NCI-H69 (cell line): ENCODE measurements at regions not wholly inside any gene's neighbourhood (a gene's known extent, or its start where the extent isn't known, plus 50 kb on each side); places are given as distances from the start of the nearest gene placed in this dataset.

Experiments used
- DNase-seq: peaks from one replicate; lab custom pipeline; 2025; lab: John Stamatoyannopoulos, UW

DNA sequence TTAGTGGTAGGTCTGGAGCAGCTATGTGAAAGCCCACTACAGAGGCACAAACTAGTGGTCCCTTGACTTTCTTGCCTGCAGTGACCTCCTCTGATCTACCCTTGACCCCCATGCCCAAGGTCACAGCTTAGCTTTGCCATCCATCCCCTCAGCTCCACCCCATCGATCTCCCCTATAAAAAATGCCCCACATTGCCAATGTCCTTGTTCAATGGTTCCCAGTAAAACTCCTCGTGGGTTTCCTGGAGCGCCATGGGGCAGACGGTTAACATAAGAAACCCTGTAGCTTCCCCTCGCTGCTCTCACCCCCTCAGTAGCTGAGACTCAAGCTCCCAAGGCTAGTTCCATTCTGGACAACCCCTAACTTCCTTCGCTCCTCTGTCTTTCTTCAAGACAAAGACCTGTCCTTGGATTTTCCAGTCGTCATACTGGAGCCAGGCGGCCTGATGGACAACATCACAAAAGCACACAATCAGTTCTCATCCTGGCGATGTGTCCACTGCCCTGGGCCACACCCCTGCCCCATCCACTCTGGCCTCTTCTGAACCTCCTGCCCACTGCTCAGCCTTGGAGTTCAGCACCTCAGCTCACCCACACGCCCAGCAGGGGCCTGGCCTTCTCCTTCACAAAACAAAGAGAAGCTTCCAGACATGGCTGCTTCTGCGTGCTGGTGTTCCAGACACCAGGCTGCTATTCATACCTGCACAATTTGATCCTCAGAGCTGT is 1429.3 kb downstream of the BRD1 start:
- DNase-seq, result no peak

DNA sequence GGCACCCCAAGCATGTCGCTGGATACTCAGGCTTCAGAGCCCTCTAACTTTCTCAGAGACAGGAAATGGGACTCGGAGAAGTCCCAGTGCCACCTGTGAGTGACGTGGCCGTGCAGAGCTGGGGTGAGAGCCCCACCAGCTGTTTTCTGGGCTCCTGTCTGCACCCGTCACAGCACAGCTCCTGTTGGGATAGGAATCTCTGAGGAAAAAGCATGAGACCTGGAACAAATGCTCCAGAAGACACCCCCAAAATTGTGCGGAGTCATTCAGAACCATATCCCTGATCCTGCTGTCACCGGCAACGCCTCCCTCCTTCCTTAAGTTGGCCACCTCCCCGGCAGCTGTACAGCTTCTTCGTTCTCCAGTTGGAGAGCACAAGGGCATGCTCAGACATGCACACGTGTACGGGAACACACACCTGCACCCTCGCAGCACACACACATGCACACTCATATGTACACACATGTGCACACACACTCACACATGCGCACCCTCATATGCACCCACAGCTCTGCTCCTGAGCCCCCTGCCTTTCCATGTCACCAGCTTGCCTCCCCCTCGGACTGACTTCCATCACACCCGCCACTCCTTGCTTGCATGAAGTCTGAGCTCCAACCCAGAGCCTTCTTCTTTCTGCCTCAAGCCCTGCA is 1430.0 kb downstream of the BRD1 start:
- no peak for DNase-seq

DNA sequence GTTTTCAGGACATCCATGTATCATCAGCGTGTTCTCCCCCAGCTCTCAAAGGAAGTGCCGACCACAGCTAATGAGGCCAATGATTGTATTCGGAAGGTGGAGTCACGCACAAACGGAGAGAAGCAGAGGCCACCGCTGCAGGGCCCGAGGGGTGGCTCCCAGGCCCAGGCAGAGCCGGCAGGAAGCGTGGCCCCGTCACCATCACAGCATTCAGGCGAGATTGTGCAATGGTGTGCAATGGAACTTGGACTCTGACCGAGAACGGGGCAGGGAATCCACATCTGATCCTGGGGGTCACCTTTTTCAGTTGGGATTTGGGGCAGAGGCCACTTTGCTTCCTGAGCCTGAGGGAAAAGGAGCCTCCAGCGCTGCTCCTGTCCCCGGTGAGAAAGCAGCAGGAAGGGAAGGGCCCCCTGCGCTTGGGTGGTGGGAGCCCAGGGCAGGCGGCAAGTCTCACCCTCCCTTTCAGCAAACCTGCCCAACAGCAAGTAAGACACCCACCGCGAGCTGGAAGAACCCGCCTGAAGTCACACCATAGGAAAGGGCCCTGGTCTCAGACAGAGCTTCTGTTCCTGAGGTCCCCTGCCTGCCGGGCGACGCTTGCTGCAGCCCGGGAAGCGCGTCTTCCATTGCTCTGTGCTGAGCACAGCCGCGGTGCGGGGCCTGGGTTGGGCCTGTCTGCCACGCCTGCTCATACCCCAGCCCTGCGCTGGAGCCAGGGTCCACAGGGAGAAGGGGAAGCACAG is 1430.7 kb downstream of the BRD1 start:
- no peak for DNase-seq

DNA sequence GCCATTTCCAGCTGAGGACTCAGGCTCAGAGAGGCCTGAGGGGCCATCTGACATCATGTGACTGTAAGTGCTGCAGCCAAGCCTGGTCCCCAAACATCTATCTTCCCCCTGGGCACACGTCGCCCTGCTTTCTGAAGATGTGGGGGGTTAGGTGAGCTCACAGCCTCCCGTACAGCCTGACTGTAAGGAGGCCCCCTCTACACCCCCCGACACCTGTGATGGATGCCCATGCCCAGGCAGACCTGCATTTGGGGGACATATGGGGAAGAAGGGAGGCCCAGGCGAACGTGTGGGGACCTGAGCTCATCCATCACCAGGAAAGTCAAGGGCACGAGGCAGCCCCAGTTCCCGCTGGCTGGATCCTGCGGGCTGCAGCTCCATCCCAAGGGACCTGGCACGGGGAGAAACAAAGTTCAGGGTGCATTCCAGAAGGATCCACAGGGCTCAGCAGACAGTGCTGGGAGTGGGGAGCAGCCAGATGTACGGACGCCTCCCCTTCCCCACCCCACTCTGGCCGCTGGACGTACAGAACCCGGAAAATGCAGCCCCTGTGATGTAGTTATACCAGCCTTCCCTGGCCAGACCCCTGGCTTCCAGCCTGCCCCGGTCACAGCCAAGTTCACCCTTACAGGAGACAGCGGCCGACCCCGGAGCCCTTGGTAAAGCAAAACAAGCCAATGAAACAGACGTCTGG is 1431.4 kb downstream of the BRD1 start:
- no peak for DNase-seq

DNA sequence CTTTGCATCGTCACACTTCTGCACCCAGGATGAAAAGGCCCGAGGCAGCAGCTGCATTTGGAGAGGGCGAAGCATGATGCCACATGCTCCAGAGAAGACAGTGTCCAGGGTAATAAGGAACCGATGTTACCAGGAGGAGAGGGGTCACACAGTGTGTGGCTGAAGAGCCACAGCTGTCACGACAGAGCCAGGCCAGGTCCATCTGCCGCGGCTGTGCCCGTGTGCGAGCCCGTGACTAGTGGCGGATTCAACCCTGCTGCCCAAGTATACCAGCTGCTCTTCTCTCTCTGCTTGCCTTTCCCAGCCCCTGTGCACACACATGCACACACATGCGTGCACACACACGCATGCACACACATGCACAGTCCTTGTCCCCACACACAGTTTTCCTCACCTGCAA is 1432.5 kb downstream of the BRD1 start:
- DNase-seq, result no peak

DNA sequence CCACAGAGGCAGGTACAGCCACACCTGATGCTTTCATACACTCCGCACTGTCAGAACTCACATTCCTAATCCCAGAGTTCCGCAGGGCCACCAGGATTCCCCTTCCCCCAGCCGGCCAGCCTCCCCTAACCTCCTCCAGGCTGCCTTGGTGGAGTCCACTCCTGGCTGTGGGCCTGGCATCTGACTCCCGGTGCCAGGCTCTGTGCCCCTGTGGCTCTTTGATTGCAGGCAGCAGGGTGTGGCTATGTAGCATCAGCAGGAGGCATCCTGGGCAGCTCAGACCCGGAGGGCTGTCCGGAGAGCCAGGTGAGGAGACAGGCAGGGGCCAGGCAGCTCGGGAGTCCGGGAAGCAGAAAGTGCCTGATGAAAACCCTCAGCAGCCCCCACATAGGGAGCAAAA is 1432.9 kb downstream of the BRD1 start:
- no peak for DNase-seq

DNA sequence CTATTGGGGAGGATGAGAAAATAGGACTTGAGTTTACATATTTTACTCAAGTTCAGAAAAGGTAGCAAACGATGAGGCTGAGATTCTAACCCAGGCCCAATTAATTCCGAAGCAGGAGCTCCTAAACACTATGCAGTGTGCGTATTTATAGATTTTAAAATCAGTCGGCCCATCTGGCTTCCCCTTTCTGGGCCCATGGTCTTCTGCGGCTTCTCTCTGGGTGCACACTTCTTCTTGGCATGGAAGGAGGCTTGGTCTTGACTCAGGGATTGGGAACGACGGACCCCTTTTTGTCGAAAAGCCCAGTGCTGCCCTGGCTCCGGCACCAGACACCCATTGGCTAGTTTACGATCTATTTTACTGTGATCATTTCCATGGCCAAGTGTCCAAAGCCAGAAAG is 1433.8 kb downstream of the BRD1 start:
- DNase-seq, result no peak

DNA sequence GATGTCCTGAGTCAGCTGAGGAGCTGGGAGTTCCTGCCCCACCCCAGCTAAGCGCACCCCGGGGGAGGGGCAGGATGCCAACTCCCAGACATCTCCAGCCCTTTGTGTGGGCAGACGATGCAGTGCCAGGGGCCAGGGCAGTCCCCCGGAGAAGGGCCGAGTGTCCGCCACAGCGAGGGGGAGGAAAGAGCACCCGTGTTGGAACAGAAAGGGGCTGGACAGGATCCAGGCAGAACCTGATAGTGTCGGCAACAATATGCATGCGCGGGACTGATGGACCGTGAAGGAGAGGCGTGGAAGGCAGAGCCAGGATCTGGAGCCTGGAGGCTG is 1434.7 kb downstream of the BRD1 start:
- DNase-seq, result no peak

DNA sequence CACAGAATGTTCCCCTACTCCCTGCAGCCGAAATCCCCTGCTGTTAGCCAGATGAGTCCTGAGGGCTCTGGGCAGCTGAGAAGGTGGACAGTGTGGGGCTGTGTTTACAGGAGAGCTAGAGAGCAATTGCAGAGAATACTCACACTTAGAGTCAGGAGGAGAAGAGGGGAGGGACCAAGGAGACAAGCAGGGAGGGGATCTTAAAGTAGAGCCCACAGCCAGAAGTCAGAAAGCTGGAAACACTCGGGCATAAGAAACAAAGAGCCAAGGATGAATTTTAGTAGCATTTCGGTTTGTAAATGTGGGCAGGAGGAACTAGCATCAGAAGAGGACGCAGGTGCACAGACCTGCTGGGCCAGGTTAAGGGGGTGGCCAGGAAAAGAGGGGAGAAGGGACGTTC is 1435.9 kb downstream of the BRD1 start:
- no peak for DNase-seq

DNA sequence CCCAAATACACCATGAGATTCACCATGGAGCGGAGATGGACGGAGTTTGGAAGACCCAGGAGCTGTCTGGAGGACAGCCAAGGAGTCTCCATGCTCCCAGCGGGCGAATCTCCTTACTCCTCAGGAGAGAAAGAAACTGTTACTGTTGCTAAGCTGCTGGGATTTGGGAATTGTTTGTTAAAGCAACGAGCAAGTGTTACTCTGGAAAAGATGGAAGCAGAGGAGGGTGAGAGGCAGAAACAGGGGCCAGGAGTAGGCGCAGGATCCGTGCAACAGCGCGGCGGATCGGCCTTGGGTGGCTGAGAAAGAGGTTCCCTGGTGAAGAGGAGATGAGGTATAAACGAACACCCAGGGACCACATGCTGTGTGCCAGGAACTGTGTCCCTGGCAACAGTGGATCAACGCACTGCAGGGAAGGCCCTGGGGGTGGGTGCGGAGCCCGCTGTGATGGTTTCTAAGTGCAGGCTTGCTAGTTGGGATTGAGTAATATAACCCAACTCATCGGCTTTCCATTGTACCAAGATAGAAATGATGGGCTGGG is 1436.4 kb downstream of the BRD1 start:
- DNase-seq, result no peak

DNA sequence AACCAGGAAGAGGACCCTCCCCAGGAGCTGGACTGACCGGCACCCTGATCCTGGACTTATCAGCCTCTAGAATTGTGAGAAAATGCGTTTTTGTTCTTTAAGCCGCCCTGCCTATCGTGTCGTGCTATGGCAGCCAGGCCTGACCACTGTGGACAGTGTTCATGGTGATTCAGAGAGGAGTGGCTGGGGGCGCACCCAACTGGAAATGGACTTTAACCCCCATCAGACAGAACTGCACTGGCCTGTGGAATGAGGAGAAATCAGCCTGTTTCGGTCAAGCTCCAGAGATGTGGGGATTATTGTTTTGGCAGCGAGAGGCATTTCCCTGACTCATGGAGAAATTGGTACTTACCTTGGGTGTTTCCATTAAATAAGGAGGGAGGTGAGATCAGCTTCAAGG is 1437.8 kb downstream of the BRD1 start:
- DNase-seq, result no peak

DNA sequence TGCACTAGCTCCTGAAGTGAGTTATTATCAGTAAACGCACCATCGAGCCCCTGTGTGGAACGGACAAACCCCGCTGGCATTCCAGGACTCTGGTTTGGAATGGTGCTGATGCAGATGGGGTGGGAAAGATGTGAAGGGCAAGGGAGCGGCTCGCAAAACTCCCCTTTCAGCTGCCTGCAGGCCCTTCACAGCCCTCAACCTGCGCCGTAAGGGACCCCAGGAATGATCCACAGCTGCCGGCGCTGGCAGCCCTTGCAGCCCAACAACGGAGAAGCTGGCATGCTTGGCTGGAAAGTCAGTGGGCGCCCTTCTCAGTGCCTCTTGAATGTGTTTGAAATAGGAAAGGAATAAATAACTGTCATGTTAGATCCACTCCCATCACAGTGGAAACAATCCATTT is 1445.5 kb downstream of the BRD1 start:
- DNase-seq, result no peak

DNA sequence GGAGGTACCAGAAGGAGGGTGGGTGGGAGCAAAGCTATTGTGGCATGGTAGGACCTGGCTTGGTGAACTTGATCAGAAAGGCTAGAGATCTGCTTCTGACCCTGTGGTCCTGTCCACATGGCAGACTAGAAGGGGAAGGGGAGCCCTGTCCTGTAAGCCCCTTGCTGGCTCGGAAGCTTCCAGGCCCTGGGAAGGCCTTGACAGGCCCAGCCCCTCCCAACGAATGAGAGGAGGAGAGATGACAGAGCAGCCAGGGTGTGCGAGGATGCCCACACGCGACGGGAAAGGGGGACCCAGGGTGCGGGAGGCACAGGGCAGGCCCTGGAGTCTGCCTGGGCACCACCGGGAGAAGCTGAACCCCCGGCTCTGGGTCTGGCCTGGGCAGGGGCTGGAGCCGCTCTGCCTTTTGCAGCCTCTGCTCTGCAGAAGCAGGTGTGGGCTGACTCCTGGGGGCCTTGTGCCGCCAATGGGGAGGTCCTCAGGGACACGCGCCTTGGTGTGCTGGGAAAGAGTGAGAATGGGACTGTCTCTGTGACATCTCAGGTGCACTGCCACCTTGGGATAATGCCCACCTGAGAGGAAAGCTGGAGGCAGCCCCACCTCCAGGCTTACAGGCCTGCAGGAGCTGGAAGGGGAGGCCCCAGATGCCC is 1447.5 kb downstream of the BRD1 start:
- no peak for DNase-seq

DNA sequence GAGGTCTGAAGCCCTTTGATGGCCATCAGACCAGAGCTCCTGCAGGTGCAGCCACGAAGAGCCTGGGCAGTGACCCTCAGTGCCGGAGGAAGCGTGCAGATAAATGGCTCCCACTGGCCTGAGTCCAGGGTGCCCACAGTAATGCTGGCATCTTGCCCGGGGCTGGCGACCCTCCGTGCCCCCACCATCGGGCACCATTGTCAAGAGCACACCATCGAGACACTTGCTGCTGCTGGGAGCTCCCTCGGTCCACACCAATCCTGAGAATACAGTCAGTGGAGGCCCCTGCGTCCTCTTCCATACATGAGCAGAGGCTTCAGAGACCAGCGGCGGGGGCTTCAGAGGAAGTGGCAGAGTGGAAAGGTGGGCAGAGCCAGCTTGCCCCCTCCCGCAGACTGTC is 1448.3 kb downstream of the BRD1 start:
- DNase-seq, result no peak

DNA sequence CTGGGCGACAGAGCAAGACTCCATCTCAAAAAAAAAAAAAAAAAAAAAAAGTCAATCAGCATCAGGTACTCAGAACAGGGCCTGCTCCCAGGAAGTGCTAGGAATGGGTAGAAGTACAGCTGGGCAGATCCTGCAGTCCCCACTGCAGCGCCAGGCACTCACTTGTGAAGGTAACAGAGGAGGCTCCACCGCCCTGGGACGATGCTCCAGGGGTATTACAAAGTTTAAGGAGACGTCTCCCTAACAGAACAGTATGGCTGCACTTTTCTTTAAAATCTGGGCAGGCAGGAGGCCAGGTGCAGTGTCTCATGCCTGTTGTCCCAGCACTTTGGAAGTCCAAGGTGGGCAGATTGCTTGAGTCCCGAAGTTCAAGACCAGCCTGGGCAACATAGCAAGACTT is 1449.0 kb downstream of the BRD1 start:
- no peak for DNase-seq

DNA sequence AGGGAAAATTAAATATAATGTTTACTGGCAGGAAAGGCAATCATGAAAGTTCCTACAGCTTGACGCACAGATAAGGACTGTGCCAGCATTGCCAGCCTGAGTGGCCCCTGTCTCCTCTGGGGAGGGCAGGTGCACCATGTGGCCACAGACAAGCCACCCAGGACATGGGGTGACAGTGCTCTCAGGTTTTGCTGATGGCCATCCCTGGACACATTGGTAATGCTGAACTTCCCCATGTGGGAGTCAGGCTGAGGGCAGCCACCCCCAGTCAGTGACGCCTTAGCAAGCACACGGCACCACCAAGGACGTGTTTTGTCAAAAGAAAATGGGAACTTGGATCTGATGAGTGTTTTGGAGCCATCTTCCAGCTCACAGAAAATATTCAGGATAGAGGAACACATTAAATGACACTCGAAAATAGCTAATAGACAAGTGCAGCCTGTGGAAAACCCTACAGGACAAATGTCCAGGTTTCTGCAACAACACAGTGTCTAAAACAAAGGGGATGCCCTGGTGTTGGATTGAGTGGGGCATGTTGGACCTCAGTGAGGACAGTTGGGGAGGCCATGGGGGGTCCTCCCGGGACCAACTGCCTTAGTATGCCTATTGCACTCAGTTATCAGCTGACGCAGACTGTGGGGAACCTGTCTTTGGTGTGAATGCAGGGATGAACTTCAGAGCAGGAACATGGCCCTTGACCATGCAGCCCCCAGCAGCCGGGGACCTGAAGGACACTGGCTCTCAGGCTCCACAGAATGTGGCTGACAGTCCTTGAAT is 1450.5 kb downstream of the BRD1 start:
- DNase-seq, result no peak

DNA sequence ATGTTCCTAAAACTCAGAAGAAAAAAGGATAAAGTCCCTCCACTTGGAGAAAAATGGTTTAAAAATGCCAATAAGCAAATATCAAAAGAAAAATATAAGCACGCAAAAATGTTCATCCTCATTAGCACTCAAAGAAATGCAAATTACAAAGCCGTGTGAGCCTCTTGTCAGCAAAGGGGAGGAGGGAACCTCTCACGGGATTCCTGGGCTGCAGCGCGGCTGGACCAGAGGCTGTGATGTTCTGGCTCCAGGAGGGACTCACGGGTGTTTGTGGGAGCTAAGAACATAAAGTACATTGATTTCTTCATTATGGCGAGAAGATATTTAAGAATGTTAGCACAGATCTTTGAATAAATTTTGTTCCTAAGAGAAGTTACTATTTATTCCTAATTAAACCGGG is 1451.2 kb downstream of the BRD1 start:
- DNase-seq, result no peak

DNA sequence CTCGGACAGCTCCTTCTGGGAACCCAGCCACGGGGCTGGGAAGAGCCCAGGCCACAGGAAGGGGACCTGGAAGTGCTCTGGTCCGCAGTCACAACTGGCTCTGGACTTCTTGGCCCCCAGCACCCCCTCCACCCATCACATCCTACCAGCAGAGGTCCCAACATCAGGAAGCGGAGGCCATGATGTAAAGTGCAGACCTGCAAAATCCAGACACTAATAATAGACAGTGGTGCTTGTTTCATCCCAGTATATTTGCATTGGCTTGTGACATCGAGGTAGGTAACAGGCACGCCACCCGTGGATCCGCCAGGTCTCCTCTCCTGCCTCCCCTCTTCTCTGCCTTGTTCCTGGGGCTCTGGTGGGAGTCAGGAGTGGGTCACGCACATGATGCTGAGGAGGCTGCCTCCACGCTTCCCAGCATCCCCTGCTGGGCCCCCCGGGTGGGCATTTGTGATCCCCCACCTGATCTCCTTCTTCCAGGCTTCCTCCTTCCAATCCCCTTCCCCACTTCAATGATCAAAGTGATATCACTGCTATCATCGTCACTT is 1454.0 kb downstream of the BRD1 start:
- no peak for DNase-seq

DNA sequence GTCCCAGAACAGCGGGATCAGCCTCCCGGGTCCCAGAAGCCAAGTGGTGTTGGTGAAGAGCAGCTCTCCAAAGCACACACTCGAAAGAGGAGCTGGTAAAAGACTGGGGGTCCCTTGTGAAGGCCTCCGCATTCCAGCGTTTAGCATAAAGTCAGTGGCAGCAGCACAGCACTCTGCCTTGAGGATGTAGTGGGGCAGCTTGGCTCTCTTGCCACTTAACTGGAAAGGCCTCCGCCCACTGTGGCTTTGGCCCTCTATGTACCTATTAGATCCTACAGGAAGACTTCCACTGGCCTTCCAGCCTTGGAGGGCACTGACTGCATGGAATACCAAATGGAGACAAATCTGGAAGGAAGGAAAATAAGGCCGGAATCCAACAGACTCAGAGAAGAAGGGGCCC is 1455.3 kb downstream of the BRD1 start:
- DNase-seq, result no peak

DNA sequence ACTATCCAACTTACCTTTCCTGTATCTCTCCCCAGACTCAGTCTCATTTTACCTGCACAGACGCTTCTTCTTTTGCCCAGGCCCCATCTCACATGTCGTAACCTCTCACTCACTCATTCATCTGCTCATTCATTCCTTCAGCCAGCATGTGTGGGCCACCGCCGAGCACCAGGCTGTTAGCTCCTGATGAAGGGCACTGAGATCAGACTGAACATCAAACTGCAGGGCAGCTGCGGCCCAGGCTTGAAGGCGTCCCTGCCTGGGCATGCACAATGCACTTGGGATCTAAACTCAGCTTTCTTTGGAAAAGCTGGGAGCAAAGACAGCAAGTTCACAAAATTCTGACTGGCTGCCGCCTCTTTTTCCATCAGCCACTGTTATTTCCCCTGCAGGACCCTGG is 1456.3 kb downstream of the BRD1 start:
- DNase-seq, result no peak
